Fibroblast of lung (primary cell): ENCODE measurements at regions not wholly inside any gene's neighbourhood (a gene's known extent, or its start where the extent isn't known, plus 50 kb on each side); places are given as distances from the start of the nearest gene placed in this dataset.

Experiments used
- CTCF ChIP-seq, 2 donors: IDR thresholded peaks in 1 of 2; conservative IDR thresholded peaks in 1 of 2; 1 replicate in 1 of 2; 2 replicates in 1 of 2; pipeline ENCODE4 v1.5.1; 2011 to 2012; ENCODE audit warnings: low read length in 2 of 2, control low read depth in 1 of 2, inconsistent platforms in 1 of 2, low read depth in 1 of 2, mild to moderate bottlenecking in 1 of 2
- EZH2 ChIP-seq: IDR thresholded peaks from 2 replicates; pipeline ENCODE4 v1.5.1; 2012; ENCODE audit warnings: low read length, control low read depth, mild to moderate bottlenecking; ENCODE audit errors: missing control alignments

DNA sequence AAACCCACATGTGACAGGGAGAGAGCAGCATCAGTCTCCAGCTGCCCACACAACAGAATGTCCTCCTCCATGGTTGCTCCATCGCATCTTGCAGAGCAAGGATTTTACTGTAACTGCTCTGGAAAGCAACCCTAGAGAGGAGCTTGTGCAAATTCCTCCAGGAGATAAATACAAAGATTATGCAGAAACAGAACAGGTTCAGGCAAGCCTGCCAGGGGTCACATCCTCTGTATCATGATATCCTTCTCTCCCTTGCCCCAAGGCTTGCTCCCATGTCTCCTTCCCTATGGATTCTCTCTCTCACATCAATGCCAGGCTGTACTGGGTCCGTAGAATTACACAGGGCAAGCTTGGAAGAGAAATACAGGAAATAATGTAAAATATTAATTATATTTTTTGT, 226.0 kb downstream of the MPDZ start:
- TF ChIP-seq CTCF (conservative IDR thresholded peaks at IDR 0.05 in 1 of 2, IDR thresholded peaks at IDR 0.05 in 1 of 2; ENCODE audit: low read depth in 1 of 2, low read length in 2 of 2) (no peak), EZH2 (no peak)
